GM13977 (cell line): ENCODE measurements at regions not wholly inside any gene's neighbourhood (a gene's known extent, or its start where the extent isn't known, plus 50 kb on each side); places are given as distances from the start of the nearest gene placed in this dataset.

Source experiments
- DNase-seq: peaks from one replicate; pipeline ENCODE4 v3.0.0; 2012; ENCODE audit warnings: low spot score
- CTCF ChIP-seq: IDR thresholded peaks from 2 replicates; pipeline ENCODE4 v1.5.1; 2012; ENCODE audit warnings: mild to moderate bottlenecking, control low read depth; ENCODE audit not compliant: insufficient read depth; ENCODE audit errors: extremely low read depth, missing control alignments
- in situ Hi-C: fragments of 300-500 bp; cut with MboI; formaldehyde crosslinking; loops from one replicate; pipeline ENCODE4 v1.12.0; 2022; ENCODE audit warnings: low sequenced_read_pairs, low pct_unique_long_range_greater_than_20kb, mixed read lengths, inconsistent platforms; ENCODE audit not compliant: unreplicated experiment

DNA sequence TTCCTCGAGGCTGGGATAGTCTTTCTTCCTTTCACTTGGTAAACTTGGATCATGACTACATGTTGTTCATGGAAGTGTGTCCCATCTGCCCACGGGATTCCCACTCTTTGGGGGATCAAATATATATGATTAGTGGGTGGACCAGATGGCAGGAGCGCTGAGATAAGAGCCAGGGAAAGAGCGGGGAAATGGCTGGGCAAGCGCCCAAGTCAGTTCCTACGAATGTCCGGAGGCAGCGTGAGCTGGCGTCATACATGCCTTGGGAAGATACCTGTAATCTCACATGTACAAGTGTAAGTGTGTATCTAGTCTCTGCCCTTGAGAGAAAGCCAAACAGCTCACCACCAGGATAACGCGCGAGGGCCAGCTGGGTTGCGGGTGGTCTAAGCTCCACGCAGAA is 62.3 kb downstream of the FZD10 start:
- TF ChIP-seq CTCF = no peak
- in situ Hi-C loops = no loop called here
- DNase-seq = no peak

- no peak for DNase-seq
- in situ Hi-C loops = no loop called here
- no peak for TF ChIP-seq CTCF
Measured at GRCh38 chr12:130225347-130225746, 63.1 kb downstream of the FZD10 start.

DNA sequence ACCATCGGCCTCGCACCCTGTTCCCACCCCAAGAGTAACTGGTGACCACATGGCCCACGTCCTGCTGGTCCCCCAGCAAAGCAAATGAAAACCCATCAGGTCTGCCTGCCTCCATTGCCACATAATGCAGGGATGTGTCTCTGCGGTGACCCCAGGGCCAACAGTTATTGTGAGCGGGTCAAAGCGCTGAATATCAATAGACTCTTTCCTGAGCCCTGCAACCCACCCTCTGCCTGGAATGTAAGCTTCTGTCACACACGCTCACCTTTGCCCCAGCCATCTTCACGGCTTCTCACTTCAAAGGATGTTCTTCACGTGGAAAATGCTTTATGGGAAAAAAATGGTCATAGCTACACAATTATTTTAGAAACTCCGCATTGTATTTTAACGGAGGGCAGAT is 63.9 kb downstream of the FZD10 start:
- DNase-seq = no peak
- TF ChIP-seq CTCF = no peak
- in situ Hi-C loops = no loop called here

GRCh38 chr12:130226771-130227170 is 64.5 kb downstream of the FZD10 start:
- no peak for DNase-seq
- TF ChIP-seq CTCF = no peak
- in situ Hi-C loops = no loop called here

DNA sequence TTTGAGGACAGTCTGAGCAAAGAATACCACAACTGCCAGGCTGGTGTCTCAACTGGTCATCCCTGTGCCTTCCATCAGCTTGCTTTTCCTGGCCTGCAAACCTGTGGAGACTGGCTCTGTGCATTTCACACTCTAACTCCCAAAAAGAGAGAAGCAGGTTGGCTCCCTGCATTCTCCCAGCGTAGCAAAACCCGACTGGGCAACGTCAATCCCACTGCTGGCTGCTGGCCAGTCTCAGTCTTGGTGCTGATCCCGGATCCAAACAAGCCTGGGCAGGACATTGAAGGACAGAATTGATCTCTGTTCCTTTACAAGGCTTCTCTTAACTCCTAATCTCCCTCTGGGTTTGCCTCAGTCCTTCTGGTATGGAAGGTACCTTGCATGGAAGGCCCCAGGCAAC is 65.4 kb downstream of the FZD10 start:
- TF ChIP-seq CTCF = no peak
- in situ Hi-C loops = no loop called here
- DNase-seq = no peak

- no peak for DNase-seq
- in situ Hi-C loops = no loop called here
- no peak for TF ChIP-seq CTCF
Measured at GRCh38 chr12:130236446-130236845, 74.2 kb downstream of the FZD10 start.
